Lower lobe of right lung (tissue), 2 donors: ENCODE measurements at regions not wholly inside any gene's neighbourhood (a gene's known extent, or its start where the extent isn't known, plus 50 kb on each side); places are given as distances from the start of the nearest gene placed in this dataset.

Experiments used
- ATAC-seq, 2 donors: fragments of 200-7000 bp; cut with Tn5 transposase; one replicate each; pipeline ENCODE4 v1.9.1; 2020 to 2022; ENCODE audit warnings: mild to moderate bottlenecking in 2 of 2, moderate library complexity in 2 of 2
- DNase-seq: peaks from one replicate; pipeline ENCODE4 v3.0.0-alpha.2; 2020
- H3K27ac ChIP-seq: fragments of 200-600 bp; one replicate; pipeline ENCODE4 v1.8.0; 2022
- H3K27me3 ChIP-seq: fragments of 200-600 bp; one replicate; pipeline ENCODE4 v1.8.0; 2022; ENCODE audit warnings: low read depth
- H3K36me3 ChIP-seq: fragments of 200-600 bp; one replicate; pipeline ENCODE4 v1.8.0; 2022; ENCODE audit warnings: mild to moderate bottlenecking
- H3K4me1 ChIP-seq: fragments of 200-600 bp; one replicate; pipeline ENCODE4 v1.8.0; 2022
- H3K4me3 ChIP-seq: fragments of 200-600 bp; one replicate; pipeline ENCODE4 v1.8.0; 2022; ENCODE audit warnings: mild to moderate bottlenecking
- H3K9me3 ChIP-seq: fragments of 200-600 bp; one replicate; pipeline ENCODE4 v1.8.0; 2022
- intact Hi-C: fragments of 100-400 bp; cut with DNase I; formaldehyde crosslinking; loops from one replicate; pipeline ENCODE4 v1.11.0; 2022
- TF ChIP-seq, protein P1 (sequence below): fragments of 200-600 bp; IDR thresholded peaks from one replicate; pipeline ENCODE4 v1.8.0; 2022; ENCODE audit warnings: antibody characterized with exemption, mild to moderate bottlenecking
- donor health status: DM: no; HTN: yes; CAD: no; lungs with severe emphysema.

DNA sequence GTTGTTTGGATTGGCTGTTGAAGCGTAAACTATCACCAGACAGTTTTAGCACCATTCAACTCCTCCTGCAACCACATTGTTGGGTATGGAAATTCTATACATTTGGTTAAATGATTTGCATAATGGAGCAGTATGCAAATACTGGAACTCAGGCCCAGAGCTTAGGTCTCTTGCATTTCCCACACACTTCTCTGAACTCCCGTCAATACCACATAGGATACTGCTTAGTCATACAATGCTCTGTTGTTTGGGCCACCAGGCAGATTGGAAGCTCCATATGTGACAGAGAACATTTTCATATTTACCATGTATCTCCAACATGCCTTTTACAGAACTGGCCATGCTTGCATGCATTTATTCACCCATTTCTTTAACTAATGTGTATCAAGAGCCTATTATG lies 78.0 kb downstream of the IFNG start:
- ATAC-seq (no peak), DNase-seq (no peak)
- H3K27ac ChIP-seq: no peak overlapping the region
- no peaks in the 10 kb centered on the region for H3K27me3 ChIP-seq
- TF ChIP-seq, protein P1, sequence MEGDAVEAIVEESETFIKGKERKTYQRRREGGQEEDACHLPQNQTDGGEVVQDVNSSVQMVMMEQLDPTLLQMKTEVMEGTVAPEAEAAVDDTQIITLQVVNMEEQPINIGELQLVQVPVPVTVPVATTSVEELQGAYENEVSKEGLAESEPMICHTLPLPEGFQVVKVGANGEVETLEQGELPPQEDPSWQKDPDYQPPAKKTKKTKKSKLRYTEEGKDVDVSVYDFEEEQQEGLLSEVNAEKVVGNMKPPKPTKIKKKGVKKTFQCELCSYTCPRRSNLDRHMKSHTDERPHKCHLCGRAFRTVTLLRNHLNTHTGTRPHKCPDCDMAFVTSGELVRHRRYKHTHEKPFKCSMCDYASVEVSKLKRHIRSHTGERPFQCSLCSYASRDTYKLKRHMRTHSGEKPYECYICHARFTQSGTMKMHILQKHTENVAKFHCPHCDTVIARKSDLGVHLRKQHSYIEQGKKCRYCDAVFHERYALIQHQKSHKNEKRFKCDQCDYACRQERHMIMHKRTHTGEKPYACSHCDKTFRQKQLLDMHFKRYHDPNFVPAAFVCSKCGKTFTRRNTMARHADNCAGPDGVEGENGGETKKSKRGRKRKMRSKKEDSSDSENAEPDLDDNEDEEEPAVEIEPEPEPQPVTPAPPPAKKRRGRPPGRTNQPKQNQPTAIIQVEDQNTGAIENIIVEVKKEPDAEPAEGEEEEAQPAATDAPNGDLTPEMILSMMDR: no peak
- no peak overlapping the region for H3K4me3 ChIP-seq
- H3K9me3 ChIP-seq: no peaks in the 10 kb centered on the region
- intact Hi-C loops: no loop called here
- H3K4me1 ChIP-seq: no peaks in the 10 kb centered on the region
- no peaks in the 10 kb centered on the region for H3K36me3 ChIP-seq

GRCh38 chr12:68080577-68080976 lies 79.0 kb downstream of the IFNG start:
- TF ChIP-seq, protein P1: no peak
- Histone ChIP-seq H3K36me3 (no peaks in the 10 kb centered on the region), H3K4me1 (no peaks in the 10 kb centered on the region), H3K4me3 (no peak overlapping the region), H3K27me3 (no peaks in the 10 kb centered on the region), H3K27ac (no peak overlapping the region), H3K9me3 (no peaks in the 10 kb centered on the region)
- DNase-seq: no peak
- no peak for ATAC-seq
- intact Hi-C loops: no loop called here

GRCh38 chr12:68078737-68079136 lies 80.8 kb downstream of the IFNG start:
- ATAC-seq: no peak
- Histone ChIP-seq H3K27ac (no peak overlapping the region), H3K4me1 (no peaks in the 10 kb centered on the region), H3K27me3 (no peaks in the 10 kb centered on the region), H3K4me3 (no peak overlapping the region), H3K9me3 (no peaks in the 10 kb centered on the region), H3K36me3 (no peaks in the 10 kb centered on the region)
- TF ChIP-seq, protein P1: no peak
- DNase-seq: no peak
- intact Hi-C loops: no loop called here

GRCh38 chr12:68075416-68075815 lies 84.1 kb downstream of the IFNG start:
- no peaks in the 10 kb centered on the region for H3K27me3 ChIP-seq
- no peak for ATAC-seq

DNA sequence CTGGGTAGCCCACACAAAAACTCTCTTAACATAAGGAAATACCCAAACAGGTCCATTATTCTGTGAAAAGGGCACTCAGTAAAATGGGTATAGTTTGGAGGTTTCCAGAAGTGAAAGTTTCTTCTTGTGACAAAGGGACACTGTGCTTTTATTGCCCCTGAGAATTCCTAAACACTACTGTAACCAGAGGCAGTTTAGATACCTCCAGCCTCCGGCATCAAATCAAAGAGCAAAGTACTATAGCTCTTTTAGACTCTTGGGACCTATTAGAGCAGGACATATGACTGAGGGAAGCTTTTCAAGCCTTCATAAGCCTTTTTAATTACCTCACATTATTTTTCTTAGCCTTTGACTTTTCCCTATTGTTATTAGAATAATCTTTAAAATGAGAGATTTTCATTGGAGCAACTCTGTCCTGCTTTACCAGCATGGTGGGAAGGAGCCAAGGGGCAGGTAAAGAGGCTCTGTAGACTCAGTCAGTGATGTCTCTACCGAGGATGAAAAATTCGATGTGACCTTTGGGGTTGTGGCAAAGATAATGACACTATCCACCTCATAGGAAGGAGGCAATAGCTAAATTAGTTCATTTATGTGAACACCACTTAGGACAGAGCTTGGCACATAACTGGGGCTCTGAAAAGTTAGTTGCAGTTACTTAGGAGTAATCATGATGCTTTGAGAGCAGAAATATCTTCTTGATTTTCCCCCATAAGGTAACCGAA lies 85.1 kb downstream of the IFNG start:
- H3K9me3 ChIP-seq: no peaks in the 10 kb centered on the region
- no peaks in the 10 kb centered on the region for H3K4me1 ChIP-seq
- no peak for ATAC-seq
- no peaks in the 10 kb centered on the region for H3K27me3 ChIP-seq
- H3K36me3 ChIP-seq: no peaks in the 10 kb centered on the region
- no peak overlapping the region for H3K4me3 ChIP-seq
- TF ChIP-seq, protein P1: no peak
- H3K27ac ChIP-seq: no peak overlapping the region
- DNase-seq: no peak
- intact Hi-C loops: no loop called here

More at GRCh38 chr12:68075416-68075815, 84.1 kb downstream of the IFNG start:
- no peak overlapping the region for H3K27ac ChIP-seq
- DNase-seq: no peak
- no peak overlapping the region for H3K4me3 ChIP-seq
- TF ChIP-seq, protein P1: no peak
- intact Hi-C loops: no loop called here
- H3K36me3 ChIP-seq: no peaks in the 10 kb centered on the region
- no peaks in the 10 kb centered on the region for H3K4me1 ChIP-seq
- no peaks in the 10 kb centered on the region for H3K9me3 ChIP-seq
